ENCODE measurements at regions not wholly inside any gene's neighbourhood (a gene's known extent, or its start where the extent isn't known, plus 50 kb on each side); places are given as distances from the start of the nearest gene placed in this dataset.
"Not testable (repeated sequence)": the region's sequence is repeated elsewhere in the genome, so short reads cannot be mapped to it uniquely, and the experiment has no call there.

DNA sequence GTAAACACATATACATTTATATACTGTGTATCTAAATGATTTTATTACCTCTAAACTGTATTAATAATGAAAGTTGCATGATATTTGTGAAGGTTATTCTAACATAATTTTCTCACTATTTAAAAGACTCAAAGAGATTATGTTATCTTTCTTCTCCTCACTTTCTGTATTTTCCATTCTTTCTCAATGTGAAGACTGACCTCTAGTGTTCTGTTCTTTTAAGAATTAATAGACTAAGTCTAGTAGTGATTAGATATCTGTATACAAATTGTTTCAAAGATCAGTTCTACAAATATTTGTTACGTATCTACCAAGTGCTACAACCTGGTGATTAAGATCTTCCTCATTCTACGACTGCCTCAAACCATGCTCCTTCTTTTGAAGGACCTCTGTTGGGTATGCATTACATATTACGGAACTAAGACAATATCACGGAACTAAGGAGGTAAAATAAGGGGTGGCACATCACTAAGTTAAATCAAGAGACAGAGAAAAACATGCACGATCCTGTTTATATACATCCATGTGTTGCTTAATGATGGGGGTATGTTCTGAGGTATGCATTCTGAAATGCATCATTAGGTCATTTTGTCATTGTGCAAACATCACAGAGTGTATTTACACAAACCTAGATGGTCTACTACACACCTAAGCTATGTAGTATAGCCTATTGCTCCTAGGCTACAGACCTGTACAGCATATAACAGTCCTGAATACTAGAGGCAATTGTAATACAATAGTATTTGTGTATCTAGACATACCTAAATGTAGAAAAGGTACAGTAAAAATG is 161.5 kb upstream of the KBTBD8 start:
- Histone ChIP-seq H3K27ac (no peak overlapping the region), H3K4me1 (no peaks in the 10 kb centered on the region), H3K4me2 (no peak overlapping the region), H3K27me3 (no peaks in the 10 kb centered on the region), H3K36me3 (no peaks in the 10 kb centered on the region), H3K9ac (no peak overlapping the region), H3K4me3 (no peak overlapping the region), H4K20me1 (no peaks in the 10 kb centered on the region), H3K9me3 (no peaks in the 10 kb centered on the region)
- TF ChIP-seq Cebpa-rat (IDR thresholded peaks at IDR 0.05): no peak

DNA sequence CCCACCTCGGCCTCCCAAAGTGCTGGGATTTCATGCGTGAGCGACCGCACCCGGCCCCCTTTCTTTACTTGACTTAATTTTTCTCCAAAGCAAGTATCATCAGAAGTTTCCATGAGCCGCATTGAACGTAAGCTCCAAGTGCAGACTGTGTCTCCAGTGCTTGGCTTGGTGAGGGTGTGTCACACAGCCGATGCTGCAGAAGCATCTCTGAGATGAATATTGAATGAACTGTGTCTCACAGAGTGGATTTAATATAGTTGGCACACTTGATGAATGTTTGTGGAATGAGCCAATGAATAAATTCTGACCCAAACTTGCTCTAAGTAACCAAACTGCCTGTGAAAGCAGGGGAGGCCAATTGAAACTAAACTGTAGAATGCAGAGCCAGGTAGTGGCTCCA is 159.4 kb upstream of the KBTBD8 start:
- no peak for TF ChIP-seq Cebpa-rat (IDR thresholded peaks at IDR 0.05)
- no peaks in the 10 kb centered on the region for H3K27me3 ChIP-seq
- no peaks in the 10 kb centered on the region for H3K36me3 ChIP-seq
- H3K4me3 ChIP-seq: no peak overlapping the region
- H3K4me2 ChIP-seq: no peak overlapping the region
- no peaks in the 10 kb centered on the region for H3K4me1 ChIP-seq
- no peak overlapping the region for H3K9ac ChIP-seq
- H4K20me1 ChIP-seq: no peaks in the 10 kb centered on the region
- no peak overlapping the region for H3K27ac ChIP-seq
- no peaks in the 10 kb centered on the region for H3K9me3 ChIP-seq

GRCh38 chr3:66839508-66839907 is 158.6 kb upstream of the KBTBD8 start:
- no peaks in the 10 kb centered on the region for H4K20me1 ChIP-seq
- H3K27me3 ChIP-seq: no peaks in the 10 kb centered on the region
- TF ChIP-seq Cebpa-rat (IDR thresholded peaks at IDR 0.05): no peak

DNA sequence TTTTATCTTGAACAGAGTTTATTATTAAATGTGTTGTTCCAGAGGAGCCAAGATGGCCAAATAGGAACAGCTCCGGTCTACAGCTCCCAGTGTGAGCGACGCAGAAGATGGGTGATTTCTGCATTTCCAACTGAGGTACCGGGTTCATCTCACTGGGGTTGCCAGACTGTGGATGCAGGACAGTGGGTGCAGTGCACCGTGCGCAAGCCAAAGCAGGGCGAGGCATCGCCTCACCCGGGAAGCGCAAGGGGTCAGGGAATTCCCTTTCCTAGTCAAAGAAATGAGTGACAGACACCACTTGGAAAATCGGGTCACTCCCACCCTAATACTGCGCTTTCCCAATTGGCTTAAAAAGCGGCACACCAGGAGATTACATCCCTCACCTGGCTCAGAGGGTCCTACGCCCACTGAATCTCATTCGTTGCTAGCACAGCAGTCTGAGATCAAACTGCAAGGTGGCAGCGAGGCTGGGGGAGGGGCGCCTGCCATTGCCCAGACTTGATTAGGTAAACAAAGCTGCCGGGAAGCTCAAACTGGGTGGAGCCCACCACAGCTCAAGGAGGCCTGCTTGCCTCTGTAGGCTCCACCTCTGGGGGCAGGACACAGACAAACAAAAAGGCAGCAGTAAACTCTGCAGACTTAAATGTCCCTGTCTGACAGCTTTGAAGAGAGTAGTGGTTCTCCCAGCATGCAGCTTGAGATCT is 155.2 kb upstream of the KBTBD8 start:
- H3K27me3 ChIP-seq, H3K36me3 ChIP-seq, H3K4me2 ChIP-seq, H4K20me1 ChIP-seq, H3K4me3 ChIP-seq, H3K9me3 ChIP-seq, H3K9ac ChIP-seq, H3K4me1 ChIP-seq, H3K27ac ChIP-seq: not testable (repeated sequence)

More at GRCh38 chr3:66839508-66839907, 158.6 kb upstream of the KBTBD8 start:
- H3K9me3 ChIP-seq: no peaks in the 10 kb centered on the region
- no peak overlapping the region for H3K4me2 ChIP-seq
- no peak overlapping the region for H3K27ac ChIP-seq
- no peaks in the 10 kb centered on the region for H3K4me1 ChIP-seq
- no peaks in the 10 kb centered on the region for H3K36me3 ChIP-seq
- no peak overlapping the region for H3K9ac ChIP-seq
- H3K4me3 ChIP-seq: no peak overlapping the region

GRCh38 chr3:66851894-66852613 is 146.1 kb upstream of the KBTBD8 start:
- Histone ChIP-seq H3K4me3 (no peak overlapping the region), H3K36me3 (no peaks in the 10 kb centered on the region), H3K9me3 (no peaks in the 10 kb centered on the region), H4K20me1 (no peaks in the 10 kb centered on the region), H3K27me3 (no peaks in the 10 kb centered on the region), H3K4me1 (no peaks in the 10 kb centered on the region), H3K4me2 (no peak overlapping the region), H3K27ac (no peak overlapping the region), H3K9ac (no peak overlapping the region)
- TF ChIP-seq Cebpa-rat (IDR thresholded peaks at IDR 0.05): no peak

GRCh38 chr3:66854601-66855151 is 143.4 kb upstream of the KBTBD8 start:
- Histone ChIP-seq H3K9ac (no peak overlapping the region), H3K27ac (no peak overlapping the region), H3K4me1 (no peaks in the 10 kb centered on the region), H3K4me3 (no peak overlapping the region), H3K9me3 (peaks cover 9% of the 10 kb centered on the region; the same call in 1 of the 2 replicates), H4K20me1 (no peaks in the 10 kb centered on the region), H3K27me3 (no peaks in the 10 kb centered on the region), H3K4me2 (no peak overlapping the region), H3K36me3 (no peaks in the 10 kb centered on the region)
- no peak for TF ChIP-seq Cebpa-rat (IDR thresholded peaks at IDR 0.05)

GRCh38 chr3:66856533-66856932 is 141.6 kb upstream of the KBTBD8 start:
- no peaks in the 10 kb centered on the region for H3K36me3 ChIP-seq
- H3K27me3 ChIP-seq: no peaks in the 10 kb centered on the region
- H3K9me3 ChIP-seq: peaks cover 9% of the 10 kb centered on the region; the same call in 1 of the 2 replicates
- H4K20me1 ChIP-seq: no peaks in the 10 kb centered on the region
- no peak for TF ChIP-seq Cebpa-rat (IDR thresholded peaks at IDR 0.05)
- no peak overlapping the region for H3K27ac ChIP-seq
- H3K4me1 ChIP-seq: no peaks in the 10 kb centered on the region
- H3K4me3 ChIP-seq: no peak overlapping the region
- no peak overlapping the region for H3K9ac ChIP-seq
- no peak overlapping the region for H3K4me2 ChIP-seq

- Histone ChIP-seq H3K36me3 (no peaks in the 10 kb centered on the region), H3K27ac (no peak overlapping the region), H3K9ac (no peak overlapping the region), H3K4me1 (no peaks in the 10 kb centered on the region), H3K9me3 (peaks cover 9% of the 10 kb centered on the region; the same call in 1 of the 2 replicates), H4K20me1 (no peaks in the 10 kb centered on the region), H3K4me3 (no peak overlapping the region), H3K27me3 (no peaks in the 10 kb centered on the region), H3K4me2 (no peak overlapping the region)
- TF ChIP-seq Cebpa-rat (IDR thresholded peaks at IDR 0.05): no peak
Measured at GRCh38 chr3:66858656-66859381, 139.3 kb upstream of the KBTBD8 start.

DNA sequence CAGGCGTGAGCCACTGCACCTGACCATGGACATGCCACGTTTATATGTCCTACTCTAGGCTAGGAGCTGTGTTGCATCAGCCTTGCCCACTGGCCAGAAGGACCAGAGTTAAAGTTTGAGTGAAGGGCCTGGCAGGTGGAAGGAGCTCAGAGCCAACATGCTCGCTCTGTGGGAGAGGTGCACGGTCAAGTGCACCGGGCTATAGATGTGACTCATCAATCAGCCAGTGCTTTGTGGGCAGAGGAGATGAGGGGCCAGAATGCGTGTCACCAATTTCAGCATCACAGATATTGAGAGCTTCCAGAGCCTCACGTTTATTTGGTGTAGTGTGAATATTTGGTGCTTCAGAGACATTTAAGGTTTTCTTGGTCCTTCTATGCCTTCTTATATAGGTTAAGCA is 137.3 kb upstream of the KBTBD8 start:
- Histone ChIP-seq H3K9me3 (peaks cover 9% of the 10 kb centered on the region; the same call in 1 of the 2 replicates), H3K4me1 (no peaks in the 10 kb centered on the region), H3K36me3 (no peaks in the 10 kb centered on the region), H3K27ac (no peak overlapping the region), H3K4me2 (no peak overlapping the region), H3K9ac (no peak overlapping the region), H3K27me3 (no peaks in the 10 kb centered on the region), H4K20me1 (no peaks in the 10 kb centered on the region), H3K4me3 (no peak overlapping the region)
- no peak for TF ChIP-seq Cebpa-rat (IDR thresholded peaks at IDR 0.05)
